OCI-LY3 (cell line): ENCODE measurements at regions not wholly inside any gene's neighbourhood (a gene's known extent, or its start where the extent isn't known, plus 50 kb on each side); places are given as distances from the start of the nearest gene placed in this dataset.

Source experiments
- CTCF ChIP-seq: fragments of 200-600, 300-600 bp; sonication (generic); IDR thresholded peaks from 2 replicates; pipeline ENCODE4 v1.5.1; 2014; ENCODE audit warnings: antibody characterized with exemption, low read length, low read depth
- EZH2phosphoT487 ChIP-seq: fragments of 200-600 bp; shearing (Covaris generic); IDR thresholded peaks from 2 replicates; pipeline ENCODE4 v1.6.1; 2018; ENCODE audit warnings: antibody characterized with exemption, mixed run types, low read depth

GRCh38 chr14:86714575-86714974 is 1184.6 kb downstream of the FLRT2 start:
- no peak for TF ChIP-seq CTCF
- no peak for TF ChIP-seq EZH2phosphoT487
